SK-N-SH (cell line): ENCODE measurements at regions not wholly inside any gene's neighbourhood (a gene's known extent, or its start where the extent isn't known, plus 50 kb on each side); places are given as distances from the start of the nearest gene placed in this dataset.
"Not testable (repeated sequence)": the region's sequence is repeated elsewhere in the genome, so short reads cannot be mapped to it uniquely, and the experiment has no call there.

Source experiments
- EP300 ChIP-seq, 2 experiments: IDR thresholded peaks; 2 replicates each; pipeline versions ENCODE4 v1.4.0 to v1.6.1; 2012; ENCODE audit warnings: borderline replicate concordance in 1 of 2, low read depth in 1 of 2, low read length in 1 of 2
- EZH2phosphoT487 ChIP-seq: fragments of 200-600 bp; sonication (generic); IDR thresholded peaks from 2 replicates; pipeline ENCODE4 v1.6.1; 2017; ENCODE audit warnings: low read depth, mixed run types, mild to moderate bottlenecking, antibody characterized with exemption, moderate library complexity, borderline replicate concordance
- FOXM1 ChIP-seq: IDR thresholded peaks from 2 replicates; pipeline ENCODE4 v1.4.0; 2012; ENCODE audit warnings: low read depth, mild to moderate bottlenecking
- JUND ChIP-seq: IDR thresholded peaks from 2 replicates; pipeline ENCODE4 v1.4.0; 2012
- POLR2AphosphoS5 ChIP-seq: IDR thresholded peaks from 2 replicates; pipeline ENCODE4 v1.6.1; 2012; ENCODE audit warnings: low read depth, low read length
- RAD21 ChIP-seq: IDR thresholded peaks from 2 replicates; pipeline ENCODE4 v1.6.1; 2012; ENCODE audit warnings: mild to moderate bottlenecking, low read length
- RCOR1 ChIP-seq: fragments of 150-350 bp; IDR thresholded peaks from 2 replicates; pipeline ENCODE4 v1.6.1; 2017; ENCODE audit warnings: antibody characterized with exemption, low read length
- SIN3A ChIP-seq: IDR thresholded peaks from 2 replicates; pipeline ENCODE4 v1.6.1; 2012; ENCODE audit warnings: low read depth, mild to moderate bottlenecking, low read length, moderate library complexity, borderline replicate concordance
- TAF1 ChIP-seq: IDR thresholded peaks from 2 replicates; pipeline ENCODE4 v1.6.1; 2012; ENCODE audit warnings: low read depth, mild to moderate bottlenecking, low read length, moderate library complexity, borderline replicate concordance
- TEAD4 ChIP-seq: IDR thresholded peaks from 2 replicates; pipeline ENCODE4 v1.4.0; 2012; ENCODE audit warnings: mild to moderate bottlenecking, borderline replicate concordance; ENCODE audit not compliant: insufficient read depth
- YY1 ChIP-seq: IDR thresholded peaks from 2 replicates; pipeline ENCODE4 v1.4.0; 2012; ENCODE audit warnings: low read depth, mild to moderate bottlenecking
- TF ChIP-seq, protein P1 (sequence below): fragments of 200-600 bp; sonication (generic); IDR thresholded peaks from 2 replicates; pipeline ENCODE4 v1.6.1; 2017; ENCODE audit warnings: antibody characterized with exemption, mild to moderate bottlenecking, moderate library complexity
- TF ChIP-seq, protein P2 (sequence below): IDR thresholded peaks from 2 replicates; pipeline ENCODE4 v1.6.1; 2012; ENCODE audit warnings: mild to moderate bottlenecking, low read depth, low read length, moderate library complexity
- TF ChIP-seq, protein P3 (sequence below): IDR thresholded peaks from 2 replicates; pipeline ENCODE4 v1.4.0; 2012; ENCODE audit warnings: low read depth, borderline replicate concordance

DNA sequence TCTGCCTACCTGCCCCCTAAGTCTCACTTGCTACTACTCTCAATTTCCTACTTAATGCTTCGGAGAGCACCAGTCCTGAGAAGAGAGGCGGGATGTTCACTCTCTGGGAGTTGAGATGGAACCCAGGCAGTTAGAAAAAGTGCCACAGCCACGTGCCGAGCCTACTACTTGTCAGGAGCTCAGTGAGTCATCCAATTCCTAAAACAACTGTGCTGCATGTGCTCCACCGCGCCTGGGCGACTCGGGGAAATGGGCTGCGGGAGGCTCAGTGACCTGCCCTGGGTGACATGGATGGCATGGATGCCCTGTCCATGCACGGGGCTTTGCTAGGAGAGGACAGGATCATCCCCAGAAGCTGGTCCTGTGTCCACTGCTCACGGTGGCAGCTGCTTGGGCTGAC lies 2884.2 kb downstream of the RPIA start:
- TF ChIP-seq, protein P1, sequence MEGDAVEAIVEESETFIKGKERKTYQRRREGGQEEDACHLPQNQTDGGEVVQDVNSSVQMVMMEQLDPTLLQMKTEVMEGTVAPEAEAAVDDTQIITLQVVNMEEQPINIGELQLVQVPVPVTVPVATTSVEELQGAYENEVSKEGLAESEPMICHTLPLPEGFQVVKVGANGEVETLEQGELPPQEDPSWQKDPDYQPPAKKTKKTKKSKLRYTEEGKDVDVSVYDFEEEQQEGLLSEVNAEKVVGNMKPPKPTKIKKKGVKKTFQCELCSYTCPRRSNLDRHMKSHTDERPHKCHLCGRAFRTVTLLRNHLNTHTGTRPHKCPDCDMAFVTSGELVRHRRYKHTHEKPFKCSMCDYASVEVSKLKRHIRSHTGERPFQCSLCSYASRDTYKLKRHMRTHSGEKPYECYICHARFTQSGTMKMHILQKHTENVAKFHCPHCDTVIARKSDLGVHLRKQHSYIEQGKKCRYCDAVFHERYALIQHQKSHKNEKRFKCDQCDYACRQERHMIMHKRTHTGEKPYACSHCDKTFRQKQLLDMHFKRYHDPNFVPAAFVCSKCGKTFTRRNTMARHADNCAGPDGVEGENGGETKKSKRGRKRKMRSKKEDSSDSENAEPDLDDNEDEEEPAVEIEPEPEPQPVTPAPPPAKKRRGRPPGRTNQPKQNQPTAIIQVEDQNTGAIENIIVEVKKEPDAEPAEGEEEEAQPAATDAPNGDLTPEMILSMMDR: not testable (repeated sequence)
- TF ChIP-seq SIN3A; YY1; EZH2phosphoT487; JUND; EP300 (IDR thresholded peaks at IDR 0.05; ENCODE audit: borderline replicate concordance in 1 of 2, low read depth in 1 of 2, low read length in 1 of 2); TAF1; FOXM1; RAD21; POLR2AphosphoS5; RCOR1; TEAD4: not testable (repeated sequence)
- TF ChIP-seq, protein P2, sequence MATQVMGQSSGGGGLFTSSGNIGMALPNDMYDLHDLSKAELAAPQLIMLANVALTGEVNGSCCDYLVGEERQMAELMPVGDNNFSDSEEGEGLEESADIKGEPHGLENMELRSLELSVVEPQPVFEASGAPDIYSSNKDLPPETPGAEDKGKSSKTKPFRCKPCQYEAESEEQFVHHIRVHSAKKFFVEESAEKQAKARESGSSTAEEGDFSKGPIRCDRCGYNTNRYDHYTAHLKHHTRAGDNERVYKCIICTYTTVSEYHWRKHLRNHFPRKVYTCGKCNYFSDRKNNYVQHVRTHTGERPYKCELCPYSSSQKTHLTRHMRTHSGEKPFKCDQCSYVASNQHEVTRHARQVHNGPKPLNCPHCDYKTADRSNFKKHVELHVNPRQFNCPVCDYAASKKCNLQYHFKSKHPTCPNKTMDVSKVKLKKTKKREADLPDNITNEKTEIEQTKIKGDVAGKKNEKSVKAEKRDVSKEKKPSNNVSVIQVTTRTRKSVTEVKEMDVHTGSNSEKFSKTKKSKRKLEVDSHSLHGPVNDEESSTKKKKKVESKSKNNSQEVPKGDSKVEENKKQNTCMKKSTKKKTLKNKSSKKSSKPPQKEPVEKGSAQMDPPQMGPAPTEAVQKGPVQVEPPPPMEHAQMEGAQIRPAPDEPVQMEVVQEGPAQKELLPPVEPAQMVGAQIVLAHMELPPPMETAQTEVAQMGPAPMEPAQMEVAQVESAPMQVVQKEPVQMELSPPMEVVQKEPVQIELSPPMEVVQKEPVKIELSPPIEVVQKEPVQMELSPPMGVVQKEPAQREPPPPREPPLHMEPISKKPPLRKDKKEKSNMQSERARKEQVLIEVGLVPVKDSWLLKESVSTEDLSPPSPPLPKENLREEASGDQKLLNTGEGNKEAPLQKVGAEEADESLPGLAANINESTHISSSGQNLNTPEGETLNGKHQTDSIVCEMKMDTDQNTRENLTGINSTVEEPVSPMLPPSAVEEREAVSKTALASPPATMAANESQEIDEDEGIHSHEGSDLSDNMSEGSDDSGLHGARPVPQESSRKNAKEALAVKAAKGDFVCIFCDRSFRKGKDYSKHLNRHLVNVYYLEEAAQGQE: not testable (repeated sequence)
- TF ChIP-seq, protein P3, sequence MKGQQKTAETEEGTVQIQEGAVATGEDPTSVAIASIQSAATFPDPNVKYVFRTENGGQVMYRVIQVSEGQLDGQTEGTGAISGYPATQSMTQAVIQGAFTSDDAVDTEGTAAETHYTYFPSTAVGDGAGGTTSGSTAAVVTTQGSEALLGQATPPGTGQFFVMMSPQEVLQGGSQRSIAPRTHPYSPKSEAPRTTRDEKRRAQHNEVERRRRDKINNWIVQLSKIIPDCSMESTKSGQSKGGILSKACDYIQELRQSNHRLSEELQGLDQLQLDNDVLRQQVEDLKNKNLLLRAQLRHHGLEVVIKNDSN: not testable (repeated sequence)
